ENCODE measurements at regions not wholly inside any gene's neighbourhood (a gene's known extent, or its start where the extent isn't known, plus 50 kb on each side); places are given as distances from the start of the nearest gene placed in this dataset.

DNA sequence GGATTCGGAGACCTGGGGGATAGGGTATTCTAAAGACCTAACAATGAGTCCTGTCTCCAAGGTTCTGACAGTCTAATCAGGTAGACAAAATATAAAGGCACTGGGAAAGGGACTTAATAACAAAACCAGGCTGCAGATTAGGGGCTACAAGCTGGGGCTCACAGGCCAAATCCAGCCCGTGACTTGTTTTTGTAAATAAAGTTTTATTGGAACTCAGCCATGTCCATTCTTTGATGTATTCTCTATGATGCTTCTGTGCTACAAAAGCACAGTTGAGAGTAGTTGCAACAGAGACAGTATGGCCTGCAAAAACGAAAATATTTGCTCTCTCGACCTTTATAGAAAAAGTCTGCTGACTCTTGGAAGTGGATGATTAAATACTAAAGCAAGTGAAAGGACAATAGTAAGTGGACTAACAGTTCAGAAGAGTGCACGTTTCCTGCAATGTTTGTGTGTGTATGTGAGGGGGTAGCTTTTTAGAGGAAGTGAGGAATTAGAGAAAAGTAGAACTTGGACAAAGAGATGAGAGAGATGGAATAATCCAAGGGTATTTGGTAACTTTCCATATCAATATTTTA lies 115.4 kb upstream of the ZFHX3 start:
- intact Hi-C loops (cut with DNase I), result no loop called here

DNA sequence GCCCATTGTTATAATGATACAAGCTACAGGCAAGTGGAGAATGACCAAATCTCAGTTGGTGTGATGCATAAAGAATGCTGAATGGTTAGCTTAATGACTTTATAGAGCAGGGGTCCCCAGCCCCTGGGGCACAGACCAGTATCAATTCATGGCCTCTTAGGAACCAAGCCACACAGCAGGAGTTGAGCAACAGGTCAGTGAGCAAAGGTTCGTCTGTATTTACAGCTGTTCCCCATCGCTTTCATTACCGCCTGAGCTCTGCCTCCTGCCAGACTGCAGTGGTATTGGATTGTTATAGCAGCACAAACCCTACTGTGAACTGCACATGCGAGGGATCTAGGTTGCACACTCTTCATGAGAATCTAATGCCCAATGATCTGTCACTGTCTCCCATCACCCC lies 114.0 kb upstream of the ZFHX3 start:
- intact Hi-C loops (cut with DNase I), result no loop called here
- no peak for DNase-seq (ENCODE audit: low spot score)

More for the DNA sequence above, 115.4 kb upstream of the ZFHX3 start:
- DNase-seq (ENCODE audit: low spot score), result no peak

DNA sequence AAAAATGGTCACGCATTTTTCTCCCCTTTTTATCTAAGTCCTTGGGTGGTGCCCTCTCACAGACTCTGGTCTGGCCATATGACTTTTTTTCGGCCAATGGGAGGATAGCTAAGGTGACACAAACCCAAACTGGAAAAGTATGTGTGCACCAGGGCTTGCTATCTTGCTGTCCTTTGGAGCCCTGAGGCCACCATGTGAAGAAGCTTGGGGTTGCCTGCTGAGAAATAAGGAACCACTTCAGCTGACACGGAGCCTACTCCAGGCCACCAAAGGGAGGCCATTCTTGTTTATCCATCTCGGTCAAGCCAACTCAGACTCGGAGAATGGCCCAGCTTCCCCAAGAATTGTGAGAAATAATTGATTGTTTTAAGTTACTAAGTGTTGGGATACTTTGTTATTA lies 111.4 kb upstream of the ZFHX3 start:
- intact Hi-C loops (cut with DNase I), result no loop called here

DNA sequence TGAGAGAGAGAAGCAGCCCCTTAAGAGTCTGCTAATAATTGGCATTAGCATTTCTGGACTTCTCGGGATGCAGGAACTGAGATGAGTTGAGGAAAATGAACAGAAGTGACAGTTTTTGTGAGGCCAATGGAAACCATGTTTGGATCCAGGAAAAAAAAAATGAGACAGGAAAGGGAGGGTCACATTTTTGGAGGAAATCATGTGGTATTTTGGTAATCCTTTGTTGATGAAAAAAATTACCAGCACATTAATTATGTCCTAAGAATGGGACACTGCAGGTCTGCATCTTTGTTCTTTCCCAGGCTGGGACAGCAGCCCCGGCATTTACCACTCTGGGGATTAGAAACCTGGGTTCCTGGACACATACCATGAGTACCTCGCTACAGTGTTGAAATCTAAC lies 109.9 kb upstream of the ZFHX3 start:
- DNase-seq (ENCODE audit: low spot score), result no peak
- intact Hi-C loops (cut with DNase I), result no loop called here

More for the DNA sequence above, 111.4 kb upstream of the ZFHX3 start:
- no peak for DNase-seq (ENCODE audit: low spot score)

DNA sequence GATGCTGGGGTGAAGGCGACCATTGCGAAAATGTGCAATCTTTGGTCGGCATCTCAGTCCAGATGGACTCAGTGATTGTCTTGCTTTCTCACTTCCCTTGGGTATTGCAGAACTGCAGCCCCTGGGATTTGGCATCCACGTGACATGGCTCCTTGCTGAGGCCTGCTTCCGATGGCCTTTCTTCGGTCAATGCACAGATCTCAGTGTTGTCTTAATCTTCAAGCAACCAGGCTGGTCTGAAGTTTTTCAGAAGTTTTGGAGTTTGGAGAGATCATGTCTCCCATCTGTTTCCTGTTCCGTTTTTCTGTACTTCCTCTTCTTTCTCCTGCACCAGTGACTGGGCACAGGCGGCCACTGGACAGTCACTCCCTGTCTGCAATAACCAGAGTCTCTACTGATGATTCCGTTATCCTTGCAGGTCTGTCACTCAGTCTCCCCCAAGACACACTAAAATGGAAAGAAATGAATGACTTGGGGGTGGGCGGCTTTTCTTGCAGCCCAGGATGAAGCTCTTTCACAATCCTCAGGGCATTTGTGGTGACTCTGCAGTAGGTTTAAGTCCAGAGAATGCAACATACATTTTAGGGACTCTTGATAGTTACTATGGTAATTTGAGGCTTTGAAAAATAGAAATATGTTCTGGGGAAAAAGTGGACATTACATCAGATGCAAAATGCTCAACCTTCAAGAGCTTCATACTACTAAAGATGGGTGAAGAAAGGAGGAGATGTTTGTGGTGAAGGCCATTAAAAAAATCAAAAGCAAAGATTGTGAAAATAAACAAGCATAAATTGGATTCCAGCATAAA lies 106.3 kb upstream of the ZFHX3 start:
- intact Hi-C loops (cut with DNase I), result no loop called here
- DNase-seq (ENCODE audit: low spot score), result no peak

DNA sequence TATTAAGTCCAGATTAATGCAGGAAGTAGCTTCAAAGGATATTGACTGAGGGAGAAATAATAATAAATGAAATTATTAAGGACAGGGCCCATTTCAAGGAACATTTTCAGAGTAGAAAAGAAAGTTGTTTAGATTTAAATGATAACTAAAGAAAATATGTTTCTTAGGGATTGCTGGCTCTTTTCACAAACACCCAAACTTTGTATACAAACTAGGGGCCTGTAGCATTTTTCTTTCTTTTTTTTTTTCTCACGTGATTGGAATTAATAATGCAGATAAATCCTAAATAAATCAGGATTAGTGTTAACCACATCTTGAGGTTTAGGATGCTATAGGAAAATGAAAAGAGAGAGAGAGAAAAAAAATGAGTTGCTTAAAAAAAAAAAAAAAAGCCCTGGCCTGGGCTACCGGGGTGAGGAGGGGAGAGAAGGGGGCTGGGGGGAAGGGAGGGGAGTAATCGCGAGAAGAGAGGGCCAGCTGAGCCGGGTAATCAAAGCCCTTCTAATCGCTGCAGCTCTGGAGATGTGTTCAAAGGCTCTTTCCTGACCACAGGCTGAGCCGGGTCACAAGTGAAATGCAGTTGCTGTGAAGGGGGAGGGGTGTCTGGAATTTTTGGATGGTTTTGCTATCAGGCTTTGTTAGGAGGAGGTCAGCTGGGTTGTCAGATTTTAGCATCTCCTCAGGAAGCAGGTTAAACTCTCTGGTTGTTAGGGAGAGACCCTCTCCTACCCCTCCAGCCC lies 104.6 kb upstream of the ZFHX3 start:
- DNase-seq (ENCODE audit: low spot score), result no peak
- intact Hi-C loops (cut with DNase I), result no loop called here

DNA sequence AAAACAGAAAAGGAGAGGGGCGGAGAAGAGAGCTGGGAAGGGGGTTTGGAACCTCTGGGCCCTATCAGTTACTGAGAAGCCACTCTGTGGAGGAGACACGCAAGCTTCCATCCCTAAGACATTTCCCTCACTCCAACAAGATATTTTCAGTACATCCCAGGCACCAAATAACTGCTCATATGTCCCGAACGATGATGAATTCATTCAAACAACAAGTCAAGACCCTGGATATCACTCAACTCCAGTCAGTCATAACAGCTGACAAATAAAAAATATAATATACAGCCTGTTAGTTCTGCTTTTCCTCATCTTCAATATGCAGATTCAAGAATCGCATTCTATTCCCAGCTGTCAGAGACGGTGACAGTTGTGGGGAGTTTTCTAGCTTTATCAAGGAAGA lies 104.0 kb upstream of the ZFHX3 start:
- DNase-seq (ENCODE audit: low spot score), result no peak
- intact Hi-C loops (cut with DNase I), result no loop called here

DNA sequence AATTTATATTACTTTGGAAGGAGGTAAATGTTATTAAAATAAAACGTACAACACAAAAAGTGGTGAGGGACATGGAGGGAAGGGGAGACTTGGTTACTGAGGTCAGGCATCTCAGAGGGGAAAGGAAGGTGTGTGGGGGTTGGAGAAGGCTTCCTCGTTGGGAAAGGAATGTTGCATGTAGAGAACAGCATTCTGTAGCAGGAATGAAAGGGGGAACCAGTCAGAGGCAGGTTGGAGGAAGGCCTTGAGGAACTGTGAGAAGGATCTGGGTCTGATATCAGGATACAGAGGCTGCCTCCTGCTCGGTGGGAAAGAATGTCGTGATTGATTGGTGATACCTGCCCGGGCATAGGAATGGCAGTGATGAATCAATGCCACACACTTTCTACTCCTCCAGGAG lies 103.3 kb upstream of the ZFHX3 start:
- intact Hi-C loops (cut with DNase I), result no loop called here
- no peak for DNase-seq (ENCODE audit: low spot score)

DNA sequence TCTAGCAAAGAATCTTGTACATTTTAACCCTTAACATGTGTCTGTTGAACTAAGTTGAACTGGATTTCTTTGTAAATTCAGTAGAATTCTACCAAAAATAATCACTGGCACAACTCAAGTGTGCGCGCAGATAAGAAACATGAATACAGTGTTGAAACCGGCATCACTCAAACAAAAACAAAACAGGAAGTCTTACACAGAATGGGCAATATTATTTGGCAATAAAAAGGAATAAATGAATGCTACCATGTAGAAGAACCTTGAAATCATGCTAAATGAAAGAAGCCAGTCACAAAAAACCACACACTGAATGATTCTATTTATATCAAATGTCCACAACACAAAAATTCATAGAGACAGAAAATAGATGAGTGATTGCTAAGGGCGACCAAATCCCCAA lies 102.9 kb upstream of the ZFHX3 start:
- no peak for DNase-seq (ENCODE audit: low spot score)
- intact Hi-C loops (cut with DNase I), result no loop called here

DNA sequence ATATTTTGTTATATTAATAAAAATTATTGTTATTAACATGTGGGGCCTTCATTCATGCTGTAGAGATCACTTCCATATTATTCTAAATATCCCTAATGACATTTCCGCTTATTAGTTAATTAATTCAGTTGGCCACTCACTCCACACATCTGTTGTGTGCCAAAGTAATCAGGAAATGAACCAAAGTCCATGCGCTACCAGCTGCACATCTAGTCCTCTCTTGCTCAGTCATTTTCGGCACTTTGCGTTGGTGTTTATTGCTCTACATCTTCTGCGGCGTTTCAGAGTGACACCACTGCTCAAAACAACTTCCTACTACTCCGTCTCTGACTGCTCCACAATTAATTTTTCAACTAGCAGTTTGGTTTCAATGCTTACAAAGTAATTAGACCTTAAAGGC lies 101.4 kb upstream of the ZFHX3 start:
- DNase-seq (ENCODE audit: low spot score), result no peak
- intact Hi-C loops (cut with DNase I), result no loop called here

DNA sequence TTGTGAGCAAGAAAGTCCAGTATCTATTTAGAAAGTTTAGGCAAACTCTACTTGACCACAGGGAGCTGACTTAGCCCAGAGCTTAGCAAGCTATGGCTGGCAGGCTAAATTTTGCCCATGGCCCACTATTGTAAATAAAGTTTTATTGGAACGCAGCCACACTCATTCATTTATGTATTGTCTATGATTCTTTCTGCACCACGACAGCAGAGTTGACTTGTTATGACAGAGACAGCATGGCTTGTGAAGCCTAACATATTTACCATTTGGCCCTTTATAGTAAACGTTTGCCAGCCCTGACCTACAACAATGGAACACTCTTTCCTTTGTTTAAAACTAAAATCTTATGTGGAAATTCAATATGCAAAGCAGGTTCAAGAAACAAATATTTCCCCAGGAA lies 100.0 kb upstream of the ZFHX3 start:
- no peak for DNase-seq (ENCODE audit: low spot score)
- intact Hi-C loops (cut with DNase I), result no loop called here

DNA sequence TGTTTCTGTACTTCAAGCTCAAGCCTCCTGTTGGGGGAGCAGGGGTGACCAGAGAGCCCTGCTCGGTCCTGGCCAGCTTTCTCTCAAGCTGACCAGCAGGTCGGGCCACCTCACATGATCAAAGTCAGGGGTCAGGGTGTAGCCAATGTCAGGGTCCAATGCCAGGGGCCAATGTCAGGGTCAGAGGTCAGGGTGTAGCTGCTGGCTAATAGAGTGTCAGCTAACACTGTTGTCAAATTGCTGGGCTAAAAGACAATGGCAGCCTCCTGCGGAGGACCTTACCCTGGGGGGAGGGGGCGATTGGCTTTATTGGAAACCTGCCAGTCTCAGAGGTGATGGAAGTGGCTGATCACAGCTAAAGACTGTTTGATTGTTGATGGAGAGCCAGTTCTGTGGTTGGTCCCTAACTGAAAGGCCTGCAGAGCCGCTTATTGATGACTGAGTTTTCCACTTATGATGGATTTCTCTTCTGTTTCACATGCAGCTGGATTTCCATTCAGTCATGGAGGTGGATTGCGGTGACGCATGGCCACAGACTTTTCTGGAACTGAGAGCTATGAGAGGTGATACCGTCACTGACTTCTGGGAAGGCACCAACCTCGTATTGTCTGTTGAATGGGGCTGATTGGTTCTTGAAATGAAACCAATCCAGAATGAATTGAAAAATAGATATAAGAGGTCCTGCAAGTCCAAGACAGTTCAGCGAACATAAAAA lies 97.4 kb upstream of the ZFHX3 start:
- DNase-seq (ENCODE audit: low spot score), result no peak
- intact Hi-C loops (cut with DNase I), result loop anchor here in 1 of 2 donors (1.0 kb wide), 1 partner anchor 23 kb away; no protein-coding TSS in a partner anchor

DNA sequence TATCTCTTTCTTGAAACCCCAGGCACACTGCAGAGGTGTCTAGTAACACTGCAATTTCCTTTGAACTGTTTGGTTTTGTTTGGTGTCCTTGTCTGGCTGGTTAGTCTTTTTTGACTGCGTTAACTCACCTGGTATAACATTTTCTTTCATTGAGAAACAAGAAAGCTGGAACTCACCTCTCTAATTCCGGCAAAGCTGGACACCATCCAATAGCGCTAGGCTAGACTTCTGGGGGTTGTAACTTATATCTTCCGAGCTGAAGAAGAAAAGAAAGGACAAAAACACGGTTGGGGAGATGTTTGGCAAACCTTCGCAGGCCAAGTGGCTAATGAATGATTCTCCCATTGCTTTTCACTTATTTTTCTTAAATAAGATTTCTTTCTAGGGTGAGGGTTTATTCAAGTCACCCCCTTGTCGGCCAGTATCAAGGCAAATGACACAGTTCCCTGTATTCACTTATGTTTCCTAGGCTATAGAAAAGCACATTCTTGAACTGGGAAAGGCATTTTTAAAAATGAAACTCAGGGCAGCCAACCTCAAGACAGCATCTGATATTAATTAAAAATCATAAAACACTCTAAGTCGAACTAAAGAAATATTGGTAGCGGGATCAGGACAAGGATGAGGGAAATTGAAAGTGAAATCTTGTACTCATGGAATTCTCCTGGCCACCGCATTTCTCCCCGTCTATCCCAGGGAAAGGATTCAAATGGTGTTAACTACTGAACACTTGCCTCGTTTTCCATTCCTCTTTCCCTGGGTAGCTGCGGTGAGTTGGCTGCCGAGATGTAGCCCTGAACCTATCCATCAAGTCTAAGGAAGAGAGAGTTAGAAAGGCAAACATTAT lies 95.9 kb upstream of the ZFHX3 start:
- intact Hi-C loops (cut with DNase I), result no loop called here
- no peak for DNase-seq (ENCODE audit: low spot score)

DNA sequence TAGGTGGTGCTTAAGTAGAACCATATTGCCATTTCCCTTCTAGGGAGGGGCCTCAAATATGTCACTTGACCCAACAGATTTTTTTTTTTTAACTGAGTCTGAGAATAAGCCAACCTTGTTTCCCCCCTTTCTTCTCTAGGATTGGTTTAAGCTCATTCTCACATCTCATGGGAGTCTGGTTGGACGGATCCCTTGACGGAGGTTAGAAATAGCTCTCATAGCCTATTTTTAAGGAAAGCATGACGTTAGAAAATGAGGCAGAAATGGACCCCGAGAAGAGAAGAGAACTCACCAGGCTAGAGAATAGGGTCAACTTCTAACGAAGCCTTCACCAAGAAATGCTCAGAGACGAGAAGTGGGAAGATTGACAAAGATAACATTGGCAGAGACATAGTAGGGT lies 95.1 kb upstream of the ZFHX3 start:
- no peak for DNase-seq (ENCODE audit: low spot score)
- intact Hi-C loops (cut with DNase I), result no loop called here

DNA sequence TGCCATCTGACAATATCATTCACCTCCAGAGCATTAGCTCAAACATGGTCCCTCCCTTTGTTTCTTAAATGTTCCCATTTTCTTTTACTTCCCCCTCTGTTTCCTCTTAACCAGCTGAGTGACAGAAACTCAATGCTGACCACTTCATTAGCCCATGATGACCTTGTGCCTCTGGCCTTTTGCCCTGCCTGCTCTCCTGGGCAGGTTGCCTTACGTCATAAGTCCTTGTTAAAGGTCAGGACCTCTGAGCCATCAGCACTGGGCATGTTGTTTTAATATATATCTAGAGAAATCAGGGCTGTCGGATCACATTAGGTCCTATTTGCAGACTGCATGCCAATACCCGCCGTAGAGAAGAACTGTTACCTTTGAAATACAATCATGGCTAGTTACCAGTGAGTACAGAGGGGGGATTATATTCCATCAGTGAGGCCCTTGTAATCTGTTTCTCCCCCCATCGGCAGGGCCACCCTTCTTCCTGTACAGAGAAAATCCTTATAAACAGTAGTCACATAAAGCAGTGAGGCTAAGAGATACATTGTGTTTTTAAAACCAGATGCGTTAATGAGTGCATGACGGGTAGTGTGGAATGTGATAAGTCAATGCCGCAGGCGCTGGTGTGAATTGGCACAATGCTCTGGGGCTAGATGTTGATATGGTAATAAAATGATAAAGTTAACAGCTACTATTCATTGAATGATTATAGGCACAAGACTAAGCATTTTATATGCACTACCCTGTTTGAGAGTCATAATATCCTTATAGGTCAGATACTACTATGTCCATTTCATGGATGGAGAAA lies 94.3 kb upstream of the ZFHX3 start:
- intact Hi-C loops (cut with DNase I), result no loop called here
- no peak for DNase-seq (ENCODE audit: low spot score)

DNA sequence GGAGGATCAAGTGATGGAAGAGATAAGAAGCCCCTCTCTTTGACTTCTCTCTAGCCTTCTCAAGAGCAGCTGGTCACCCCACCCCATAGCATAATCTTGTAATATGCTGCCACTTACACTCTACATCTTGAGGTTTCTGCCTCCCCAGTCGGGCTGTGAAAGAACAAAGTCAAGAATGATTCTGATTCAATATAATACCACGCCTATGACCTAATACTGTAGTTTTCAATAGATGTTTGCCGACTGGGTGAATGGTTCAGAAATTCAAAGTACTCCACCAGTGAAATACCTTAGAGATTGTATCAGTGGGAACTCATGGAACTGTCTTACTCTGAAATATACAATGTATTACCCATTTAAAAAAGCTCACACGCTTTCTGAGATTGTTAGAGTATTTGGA lies 93.0 kb upstream of the ZFHX3 start:
- intact Hi-C loops (cut with DNase I), result no loop called here
- DNase-seq (ENCODE audit: low spot score), result no peak

DNA sequence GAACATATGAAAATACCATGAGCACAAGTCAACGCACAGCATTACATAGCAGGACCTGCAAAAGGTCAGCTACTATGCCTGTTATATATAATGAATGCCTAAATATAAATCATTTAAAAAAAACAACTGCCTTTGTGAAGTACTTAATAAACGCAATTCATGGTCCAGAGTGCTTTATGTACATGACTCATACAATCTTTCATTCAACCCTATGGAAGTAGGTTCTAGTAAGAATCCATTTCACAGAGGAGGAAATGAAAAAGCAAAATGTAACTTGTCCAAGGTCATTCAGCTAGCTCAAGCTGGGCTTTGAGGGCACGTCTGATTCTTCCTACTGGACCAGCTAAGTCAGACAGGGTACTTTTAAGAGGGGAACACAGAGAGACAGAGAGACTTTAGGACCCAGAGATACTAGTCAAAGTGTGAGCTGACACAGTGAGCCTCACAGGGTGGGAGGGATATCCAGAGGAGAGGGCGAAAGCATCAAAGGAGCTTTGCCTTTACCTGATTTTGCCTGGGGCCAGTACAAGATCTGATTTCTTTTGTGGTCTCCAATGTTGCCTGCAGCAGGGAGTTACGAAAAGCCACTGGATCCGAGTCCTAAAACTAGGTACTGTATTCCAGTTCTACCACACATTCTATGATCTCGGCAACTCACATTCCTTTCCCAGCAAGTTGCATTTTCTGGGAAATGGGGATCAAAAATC lies 83.4 kb upstream of the ZFHX3 start:
- intact Hi-C loops (cut with DNase I), result no loop called here
- DNase-seq (ENCODE audit: low spot score), result no peak

DNA sequence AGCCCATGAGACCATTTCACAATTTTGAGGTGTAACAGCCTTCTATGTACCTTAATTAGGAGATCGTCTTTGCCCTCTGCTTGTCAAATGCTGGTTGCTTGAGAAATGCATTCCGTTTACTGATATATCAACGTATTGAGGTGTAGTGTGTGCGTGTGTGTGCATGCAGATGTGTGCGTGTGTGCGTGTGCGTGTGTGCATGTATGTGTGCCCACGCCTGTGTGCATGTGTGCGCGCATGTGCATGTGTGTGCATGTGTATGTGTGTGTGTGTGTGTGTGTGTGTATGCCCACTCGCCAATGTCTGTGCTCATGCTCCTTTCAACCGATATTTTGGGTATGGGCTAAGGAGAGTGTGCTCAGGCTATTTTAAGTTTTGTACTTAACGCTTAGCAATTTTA lies 81.5 kb upstream of the ZFHX3 start:
- intact Hi-C loops (cut with DNase I), result no loop called here

More for the DNA sequence above, 81.5 kb upstream of the ZFHX3 start:
- no peak for DNase-seq (ENCODE audit: low spot score)

All from posterior vena cava (tissue), 2 donors.